Liver (tissue), 8 donors: ENCODE measurements at regions not wholly inside any gene's neighbourhood (a gene's known extent, or its start where the extent isn't known, plus 50 kb on each side); places are given as distances from the start of the nearest gene placed in this dataset.

Source experiments
- DNase-seq: peaks from one replicate; pipeline ENCODE4 v3.0.0-alpha.2; 2017; ENCODE audit warnings: low spot score
- H3K27ac ChIP-seq, 2 donors: one replicate each; pipeline ENCODE4 v1.7.0; 2013; ENCODE audit warnings: inconsistent platforms in 2 of 2, low read length in 2 of 2, control low read depth in 1 of 2, low read depth in 1 of 2, mild to moderate bottlenecking in 1 of 2
- H3K27me3 ChIP-seq, 4 donors: one replicate each; pipeline versions ENCODE4 v1.6.1 to v1.7.0; 2013; ENCODE audit warnings: low read length in 3 of 4, inconsistent platforms in 1 of 4, mild to moderate bottlenecking in 1 of 4, moderate library complexity in 1 of 4; ENCODE audit not compliant: control insufficient read depth in 4 of 4, insufficient read depth in 4 of 4
- H3K36me3 ChIP-seq, 4 donors: one replicate each; pipeline versions ENCODE4 v1.6.1 to v1.7.0; 2013; ENCODE audit warnings: low read length in 3 of 4, mild to moderate bottlenecking in 3 of 4, low read depth in 1 of 4, moderate library complexity in 1 of 4; ENCODE audit not compliant: control insufficient read depth in 4 of 4, insufficient read depth in 3 of 4
- H3K4me1 ChIP-seq, 4 donors: one replicate each; pipeline versions ENCODE4 v1.6.1 to v1.7.0; 2013; ENCODE audit warnings: low read length in 3 of 4, mild to moderate bottlenecking in 3 of 4, moderate library complexity in 1 of 4; ENCODE audit not compliant: control insufficient read depth in 4 of 4, insufficient read depth in 4 of 4
- H3K4me3 ChIP-seq, 3 donors: one replicate each; pipeline versions ENCODE4 v1.6.1 to v1.7.0; 2013; ENCODE audit warnings: low read length in 3 of 3, control low read depth in 1 of 3, low read depth in 1 of 3, mild to moderate bottlenecking in 1 of 3
- H3K9ac ChIP-seq, 2 donors: one replicate each; pipeline ENCODE4 v1.7.0; 2013; ENCODE audit warnings: low read length in 2 of 2, mild to moderate bottlenecking in 2 of 2, moderate library complexity in 2 of 2, control low read depth in 1 of 2, low read depth in 1 of 2
- H3K9me3 ChIP-seq, 4 donors: one replicate each; pipeline versions ENCODE4 v1.6.1 to v1.7.0; 2013; ENCODE audit warnings: low read length in 3 of 4; ENCODE audit not compliant: control insufficient read depth in 4 of 4
- ATF3 ChIP-seq: IDR thresholded peaks from 2 replicates; pipeline ENCODE4 v1.6.1; 2016; ENCODE audit warnings: antibody characterized with exemption
- CTCF ChIP-seq: fragments of 150-350 bp; IDR thresholded peaks from 2 replicates; pipeline ENCODE4 v1.5.1; 2017; ENCODE audit warnings: improper control_type of control experiment, low read depth, low read length; ENCODE audit not compliant: missing input control
- FOXA2 ChIP-seq: IDR thresholded peaks from 2 replicates; pipeline ENCODE4 v1.6.1; 2016; ENCODE audit warnings: antibody characterized with exemption
- GABPA ChIP-seq, 2 donors: IDR thresholded peaks in 1 of 2; conservative IDR thresholded peaks in 1 of 2; 2 replicates each; pipeline ENCODE4 v1.6.1; 2016; ENCODE audit warnings: antibody characterized with exemption in 2 of 2, mild to moderate bottlenecking in 1 of 2, moderate library complexity in 1 of 2
- HNF4A ChIP-seq, 2 donors: conservative IDR thresholded peaks; 2 replicates each; pipeline ENCODE4 v1.6.1; 2016; ENCODE audit warnings: antibody characterized with exemption in 2 of 2, mild to moderate bottlenecking in 2 of 2
- HNF4G ChIP-seq: IDR thresholded peaks from 2 replicates; pipeline ENCODE4 v1.6.1; 2016; ENCODE audit warnings: antibody characterized with exemption
- JUND ChIP-seq, 2 donors: IDR thresholded peaks; 2 replicates each; pipeline ENCODE4 v1.6.1; 2016; ENCODE audit warnings: antibody characterized with exemption in 2 of 2
- MAX ChIP-seq: IDR thresholded peaks from 2 replicates; pipeline ENCODE4 v1.6.1; 2016; ENCODE audit warnings: antibody characterized with exemption
- NR2F2 ChIP-seq: IDR thresholded peaks from 2 replicates; pipeline ENCODE4 v1.6.1; 2016; ENCODE audit warnings: antibody characterized with exemption
- RAD21 ChIP-seq, 2 donors: IDR thresholded peaks; 2 replicates each; pipeline ENCODE4 v1.6.1; 2016; ENCODE audit warnings: antibody characterized with exemption in 2 of 2, mild to moderate bottlenecking in 2 of 2
- REST ChIP-seq: IDR thresholded peaks from 2 replicates; pipeline ENCODE4 v1.6.1; 2016; ENCODE audit warnings: antibody characterized with exemption, mild to moderate bottlenecking
- RXRA ChIP-seq, 2 donors: IDR thresholded peaks; 2 replicates each; pipeline ENCODE4 v1.6.1; 2017 to 2018; ENCODE audit warnings: antibody characterized with exemption in 2 of 2, mild to moderate bottlenecking in 1 of 2
- SP1 ChIP-seq: IDR thresholded peaks from 2 replicates; pipeline ENCODE4 v1.6.1; 2018; ENCODE audit warnings: antibody characterized with exemption, mild to moderate bottlenecking
- TAF1 ChIP-seq: conservative IDR thresholded peaks from 2 replicates; pipeline ENCODE4 v1.6.1; 2016; ENCODE audit warnings: antibody characterized with exemption, mild to moderate bottlenecking
- YY1 ChIP-seq: IDR thresholded peaks from 2 replicates; pipeline ENCODE4 v1.6.1; 2016; ENCODE audit warnings: antibody characterized with exemption, mild to moderate bottlenecking
- WGBS: extraction: QIAGEN DNeasy Blood & Tissue Kit; methylation state at CpG from one replicate; pipeline ENCODE4 v1.1.7; 2013; 5-methylcytosine and 5-hydroxymethylcytosine counted together
- donor health status: healthy.
- donor health status: healthy.
- donor health status: healthy.
- donor health status: healthy.
- donor health status: healthy.

- no peak overlapping the region for H3K9ac ChIP-seq
- WGBS: 44% methylated on average over 4 of the region's 4 CpGs
- no peaks in the 10 kb centered on the region for H3K36me3 ChIP-seq
- H3K4me3 ChIP-seq: no peak overlapping the region
- TF ChIP-seq GABPA (IDR thresholded peaks at IDR 0.05 in 1 of 2, conservative IDR thresholded peaks at IDR 0.05 in 1 of 2): peak in 1 of 2 donors; percentile 9
- TF ChIP-seq NR2F2: peak; percentile 77
- no peak for TF ChIP-seq YY1
- TF ChIP-seq RXRA (IDR thresholded peaks at IDR 0.05): no peak
- no peak for TF ChIP-seq HNF4G
- no peak for TF ChIP-seq MAX
- TF ChIP-seq JUND (IDR thresholded peaks at IDR 0.05): peak; percentile 56 to 66
- TF ChIP-seq SP1: peak; percentile 9
- TF ChIP-seq HNF4A (conservative IDR thresholded peaks at IDR 0.05): no peak
- no peak for TF ChIP-seq TAF1
- TF ChIP-seq FOXA2: no peak
- no peak for TF ChIP-seq CTCF
- H3K9me3 ChIP-seq: no peaks in the 10 kb centered on the region
- no peak for DNase-seq
- H3K27me3 ChIP-seq: no peaks in the 10 kb centered on the region
- no peaks in the 10 kb centered on the region for H3K4me1 ChIP-seq
- H3K27ac ChIP-seq: no peak overlapping the region
Observed at GRCh38 chr3:117036259-117036799, 326.8 kb downstream of the TUSC7 start.

- Histone ChIP-seq H3K27me3 (no peaks in the 10 kb centered on the region), H3K4me1 (no peaks in the 10 kb centered on the region), H3K27ac (no peak overlapping the region), H3K36me3 (no peaks in the 10 kb centered on the region), H3K4me3 (no peak overlapping the region), H3K9ac (no peak overlapping the region), H3K9me3 (no peaks in the 10 kb centered on the region)
- TF ChIP-seq FOXA2 (no peak), CTCF (no peak), MAX (no peak), TAF1 (no peak), ATF3 (no peak), RXRA (IDR thresholded peaks at IDR 0.05) (no peak), JUND (IDR thresholded peaks at IDR 0.05) (no peak), REST (no peak), RAD21 (IDR thresholded peaks at IDR 0.05) (no peak)
- no peak for DNase-seq
- 0% methylated on average over 1 of the region's 1 CpG for WGBS
Observed at GRCh38 chr3:117045143-117045542, 335.6 kb downstream of the TUSC7 start.
